Right lobe of liver (tissue), 6 donors: ENCODE measurements at regions not wholly inside any gene's neighbourhood (a gene's known extent, or its start where the extent isn't known, plus 50 kb on each side); places are given as distances from the start of the nearest gene placed in this dataset.

Experiments
- ATAC-seq, 4 donors: fragments of 200-7000 bp; cut with Tn5 transposase; one replicate each; pipeline ENCODE4 v1.9.1; 2020; ENCODE audit warnings: mild to moderate bottlenecking in 4 of 4, moderate library complexity in 4 of 4
- DNase-seq, 3 donors: peaks; one replicate each; pipeline ENCODE4 v3.0.0-alpha.2; 2020
- H3K27ac ChIP-seq, 3 donors: fragments of 200-600 bp; one replicate each; pipeline ENCODE4 v1.8.0; 2022
- H3K27me3 ChIP-seq, 2 donors: fragments of 200-600 bp; one replicate each; pipeline ENCODE4 v1.8.0; 2022
- H3K36me3 ChIP-seq, 4 donors: fragments of 200-600 bp; sonication (generic) in 1 of 4; one replicate each; pipeline versions ENCODE4 v1.5.1 to v1.8.0; 2017 to 2022; ENCODE audit warnings: control low read depth in 1 of 4
- H3K4me1 ChIP-seq, 4 donors: fragments of 200-600 bp; sonication (generic) in 1 of 4; one replicate each; pipeline versions ENCODE4 v1.5.1 to v1.8.0; 2017 to 2022; ENCODE audit warnings: control low read depth in 1 of 4
- H3K4me3 ChIP-seq, 3 donors: fragments of 200-600 bp; one replicate each; pipeline ENCODE4 v1.8.0; 2022
- H3K9me3 ChIP-seq, 4 donors: fragments of 200-600 bp; sonication (generic) in 1 of 4; one replicate each; pipeline versions ENCODE4 v1.5.1 to v1.8.0; 2017 to 2022; ENCODE audit warnings: control low read depth in 1 of 4
- CTCF ChIP-seq, 4 donors: fragments of 200-600 bp in 3 of 4; fragments of 450-650 bp in 1 of 4; IDR thresholded peaks; one replicate each; pipeline versions ENCODE4 v1.5.1 to v1.8.0; 2016 to 2022; ENCODE audit warnings: antibody characterized with exemption in 4 of 4, mild to moderate bottlenecking in 2 of 4
- POLR2A ChIP-seq: fragments of 450-650 bp; IDR thresholded peaks from one replicate; pipeline ENCODE4 v1.6.1; 2017; ENCODE audit warnings: antibody characterized with exemption, mild to moderate bottlenecking
- WGBS: methylation state at CpG from one replicate; pipeline ENCODE4 v1.1.6; 2018; ENCODE audit warnings: low coverage, low lambda C conversion rate; ENCODE audit not compliant: insufficient coverage; ENCODE audit errors: missing lambda C conversion rate; 5-methylcytosine and 5-hydroxymethylcytosine counted together
- intact Hi-C, 2 donors: fragments of 100-400 bp; cut with DNase I; formaldehyde crosslinking; loops; one replicate each; pipeline versions ENCODE4 v1.11.2 to v1.14.1; 2022
- donor health status: DM: no; HTN: yes; CAD: no.
- donor health status: DM: no; HTN: no; CAD: no.
- donor health status: DM: no; HTN: no; CAD: no.
- donor health status: DM: no; HTN: yes; CAD: no.
- donor health status: DM: no; HTN: yes; CAD: no.

GRCh38 chr6:170152989-170153388 is 137.9 kb downstream of the DLL1 start:
- peaks cover 0 to 7% (median 0%) of the 10 kb centered on the region in 4 donors for H3K4me1 ChIP-seq
- no peaks in the 10 kb centered on the region for H3K36me3 ChIP-seq
- no peak for TF ChIP-seq POLR2A
- no peak for TF ChIP-seq CTCF (IDR thresholded peaks at IDR 0.05)
- H3K27ac ChIP-seq: peak overlapping the region; percentile 31 to 76 (median 37)
- H3K27me3 ChIP-seq: no peaks in the 10 kb centered on the region
- H3K4me3 ChIP-seq: no peak overlapping the region
- DNase-seq (peak; percentile 71 to 74 (median 73)), ATAC-seq (peak; percentile 41 to 69 (median 62))
- 20% methylated on average over 1 of the region's 13 CpGs for WGBS
- intact Hi-C loops: no loop called here
- H3K9me3 ChIP-seq: no peaks in the 10 kb centered on the region

DNA sequence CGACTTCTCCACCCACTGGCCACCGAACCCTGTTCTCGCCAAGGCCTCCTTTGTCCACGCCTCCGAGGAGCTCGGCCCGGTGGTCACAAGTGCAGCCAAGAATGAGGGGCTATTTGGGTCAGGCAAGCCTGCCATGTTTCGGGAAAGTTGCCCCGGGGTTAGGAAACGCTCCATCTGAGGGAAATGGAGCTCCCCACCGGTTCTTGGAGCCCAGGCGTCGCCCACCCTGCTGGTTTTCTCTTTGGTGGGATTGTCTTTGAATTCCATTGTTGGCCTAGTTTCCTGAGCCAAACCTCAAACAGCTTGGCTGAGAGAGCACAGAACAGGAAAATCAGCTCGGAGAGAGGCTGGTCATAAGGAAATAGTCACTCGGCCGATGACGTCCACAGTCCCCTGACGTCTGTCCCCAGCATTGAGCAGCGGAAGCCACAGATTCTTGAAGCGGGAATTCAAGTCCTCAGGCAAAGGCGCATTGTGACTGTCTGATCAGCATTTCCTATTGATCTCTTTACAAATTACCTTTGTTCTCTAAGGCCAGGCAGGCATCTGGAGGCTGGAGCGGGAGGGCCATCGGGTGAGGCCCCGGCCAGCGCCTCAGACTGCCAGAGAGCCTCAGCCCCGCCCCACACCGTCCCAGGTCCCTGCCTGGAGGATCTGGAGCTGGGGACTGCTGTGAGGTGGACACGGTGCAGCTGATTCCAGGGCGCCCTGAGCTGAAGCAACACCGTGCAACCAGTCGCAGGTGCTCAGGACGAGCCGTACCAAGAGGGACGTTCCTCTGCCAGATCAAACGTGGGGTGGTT is 138.6 kb downstream of the DLL1 start:
- Histone ChIP-seq H3K4me1 (peaks cover 0 to 7% (median 0%) of the 10 kb centered on the region in 4 donors), H3K27ac (peak overlapping the region; percentile 37 to 78 (median 44)), H3K4me3 (no peak overlapping the region), H3K36me3 (no peaks in the 10 kb centered on the region), H3K9me3 (no peaks in the 10 kb centered on the region), H3K27me3 (no peaks in the 10 kb centered on the region)
- ATAC-seq (peak; percentile 58 to 78 (median 69)), DNase-seq (peak; percentile 52 to 64 (median 62))
- 65% methylated on average over 5 of the region's 35 CpGs for WGBS
- TF ChIP-seq CTCF (IDR thresholded peaks at IDR 0.05) (no peak), POLR2A (no peak)
- intact Hi-C loops: no loop called here

DNA sequence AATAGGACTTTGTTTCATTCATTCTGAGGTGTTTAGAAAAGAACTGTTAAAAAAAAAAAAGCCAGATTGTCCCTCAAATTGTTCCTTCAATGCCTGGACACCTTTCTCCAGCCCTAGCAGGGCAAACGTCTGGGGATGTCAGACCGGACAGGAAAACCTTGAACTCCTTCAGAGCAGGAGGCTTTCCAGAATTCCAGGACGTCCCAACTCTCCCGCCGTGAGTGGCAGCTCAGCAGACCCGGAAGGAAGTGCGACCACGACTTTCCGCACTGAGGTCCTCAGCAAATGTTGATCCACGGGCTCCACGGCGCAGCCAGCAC is 139.1 kb downstream of the DLL1 start:
- DNase-seq: peak in 2 of 3 donors; percentile 45 to 57
- no peaks in the 10 kb centered on the region for H3K27me3 ChIP-seq
- TF ChIP-seq POLR2A (no peak), CTCF (IDR thresholded peaks at IDR 0.05) (no peak)
- H3K36me3 ChIP-seq: no peaks in the 10 kb centered on the region
- ATAC-seq: peak; percentile 26 to 43 (median 30)
- peaks cover 0 to 7% (median 0%) of the 10 kb centered on the region in 4 donors for H3K4me1 ChIP-seq
- H3K9me3 ChIP-seq: no peaks in the 10 kb centered on the region
- H3K4me3 ChIP-seq: no peak overlapping the region
- intact Hi-C loops: no loop called here
- WGBS: 33% methylated on average over 3 of the region's 12 CpGs
- H3K27ac ChIP-seq: peak overlapping the region; percentile 37 to 78 (median 44)

GRCh38 chr6:170151321-170151771 is 139.5 kb downstream of the DLL1 start:
- WGBS: 79% methylated on average over 4 of the region's 11 CpGs
- no peaks in the 10 kb centered on the region for H3K36me3 ChIP-seq
- H3K27me3 ChIP-seq: no peaks in the 10 kb centered on the region
- peak in 1 of 4 donors; percentile 12 for ATAC-seq
- no peak for TF ChIP-seq CTCF (IDR thresholded peaks at IDR 0.05)
- no peak for TF ChIP-seq POLR2A
- H3K4me3 ChIP-seq: no peak overlapping the region
- peak overlapping the region in 1 of 3 donors; percentile 78 for H3K27ac ChIP-seq
- intact Hi-C loops: no loop called here
- H3K4me1 ChIP-seq: peaks cover 0 to 7% (median 0%) of the 10 kb centered on the region in 4 donors
- DNase-seq: peak in 2 of 3 donors; percentile 32 to 41
- H3K9me3 ChIP-seq: no peaks in the 10 kb centered on the region
